Esophagus muscularis mucosa (tissue), 4 donors: ENCODE measurements at regions not wholly inside any gene's neighbourhood (a gene's known extent, or its start where the extent isn't known, plus 50 kb on each side); places are given as distances from the start of the nearest gene placed in this dataset.

ENCODE experiments used
- CTCF ChIP-seq, 3 experiments: fragments of 200-600 bp in 2 of 3; fragments of 450-650 bp in 1 of 3; sonication (generic) in 2 of 3; IDR thresholded peaks; one replicate each; pipeline ENCODE4 v1.5.1; 2017 to 2019; ENCODE audit warnings: antibody characterized with exemption in 3 of 3, mild to moderate bottlenecking in 2 of 3, moderate library complexity in 1 of 3
- EP300 ChIP-seq: sonication (generic); formaldehyde crosslinking; IDR thresholded peaks from one replicate; pipeline ENCODE4 v1.6.1; 2017; ENCODE audit warnings: antibody characterized with exemption
- POLR2A ChIP-seq: fragments of 450-650 bp; IDR thresholded peaks from one replicate; pipeline ENCODE4 v1.6.1; 2017; ENCODE audit warnings: antibody characterized with exemption, moderate library complexity, mild to moderate bottlenecking, low read depth
- POLR2AphosphoS5 ChIP-seq, 2 donors: sonication (generic); formaldehyde crosslinking; IDR thresholded peaks; one replicate each; pipeline ENCODE4 v1.6.1; 2017; ENCODE audit warnings: antibody characterized with exemption in 2 of 2

GRCh38 chr13:97751477-97751876, 202.0 kb upstream of the IPO5 start:
- TF ChIP-seq CTCF (IDR thresholded peaks at IDR 0.05): no peak
- no peak for TF ChIP-seq POLR2A
- no peak for TF ChIP-seq POLR2AphosphoS5 (IDR thresholded peaks at IDR 0.05)
- TF ChIP-seq EP300: no peak
